ENCODE measurements at regions not wholly inside any gene's neighbourhood (a gene's known extent, or its start where the extent isn't known, plus 50 kb on each side); places are given as distances from the start of the nearest gene placed in this dataset.

DNA sequence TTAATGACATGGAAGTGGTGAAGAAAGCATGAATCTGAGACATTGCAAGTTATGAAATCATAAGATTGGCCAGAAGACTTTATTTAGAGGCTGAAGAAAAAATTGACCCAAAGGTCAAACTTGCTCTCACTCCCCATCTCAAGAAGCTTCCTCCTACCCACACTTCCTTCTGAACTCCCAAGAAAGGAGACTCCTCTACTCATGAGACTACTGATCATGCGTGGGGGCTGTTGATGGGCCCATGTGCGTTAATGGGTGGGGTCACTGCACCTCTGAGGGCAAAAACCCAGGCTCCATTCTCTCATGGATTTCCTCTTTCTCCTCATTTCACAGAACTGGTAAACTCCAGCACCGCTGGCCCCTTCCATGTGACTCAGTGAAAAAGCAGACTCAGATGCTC, 470.6 kb upstream of the ARID1B start:
- no peak overlapping the region for H3K4me3 ChIP-seq
- intact Hi-C loops (cut with DNase I, micrococcal nuclease), result no loop called here
- no peaks in the 10 kb centered on the region for H3K36me3 ChIP-seq (ENCODE audit: low read depth)
- TF ChIP-seq, protein P1, sequence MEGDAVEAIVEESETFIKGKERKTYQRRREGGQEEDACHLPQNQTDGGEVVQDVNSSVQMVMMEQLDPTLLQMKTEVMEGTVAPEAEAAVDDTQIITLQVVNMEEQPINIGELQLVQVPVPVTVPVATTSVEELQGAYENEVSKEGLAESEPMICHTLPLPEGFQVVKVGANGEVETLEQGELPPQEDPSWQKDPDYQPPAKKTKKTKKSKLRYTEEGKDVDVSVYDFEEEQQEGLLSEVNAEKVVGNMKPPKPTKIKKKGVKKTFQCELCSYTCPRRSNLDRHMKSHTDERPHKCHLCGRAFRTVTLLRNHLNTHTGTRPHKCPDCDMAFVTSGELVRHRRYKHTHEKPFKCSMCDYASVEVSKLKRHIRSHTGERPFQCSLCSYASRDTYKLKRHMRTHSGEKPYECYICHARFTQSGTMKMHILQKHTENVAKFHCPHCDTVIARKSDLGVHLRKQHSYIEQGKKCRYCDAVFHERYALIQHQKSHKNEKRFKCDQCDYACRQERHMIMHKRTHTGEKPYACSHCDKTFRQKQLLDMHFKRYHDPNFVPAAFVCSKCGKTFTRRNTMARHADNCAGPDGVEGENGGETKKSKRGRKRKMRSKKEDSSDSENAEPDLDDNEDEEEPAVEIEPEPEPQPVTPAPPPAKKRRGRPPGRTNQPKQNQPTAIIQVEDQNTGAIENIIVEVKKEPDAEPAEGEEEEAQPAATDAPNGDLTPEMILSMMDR (IDR thresholded peaks at IDR 0.05), result no peak
- DNase-seq, result no peak
- no peaks in the 10 kb centered on the region for H3K4me1 ChIP-seq (ENCODE audit: low read depth)
- no peaks in the 10 kb centered on the region for H3K9me3 ChIP-seq
- no peak for ATAC-seq

DNA sequence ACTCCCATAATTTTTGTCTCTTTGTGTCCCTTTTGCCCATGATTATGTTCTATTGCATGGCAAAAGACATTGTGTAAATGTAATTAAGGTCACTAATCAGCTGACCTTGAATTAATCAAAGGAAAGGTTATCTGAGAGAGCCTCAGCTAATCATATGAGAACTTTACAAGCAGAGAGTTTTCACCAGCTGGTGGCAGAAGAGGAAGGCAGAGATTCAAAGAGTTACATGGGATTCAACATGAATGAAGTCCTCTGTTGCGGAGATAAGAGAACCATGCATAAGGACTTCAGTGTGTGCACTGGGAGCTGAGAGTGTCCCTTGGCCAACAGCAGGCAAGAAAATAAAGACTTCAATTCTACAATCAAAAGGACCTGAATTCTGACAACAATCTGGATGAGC, 494.1 kb upstream of the ARID1B start:
- H3K4me3 ChIP-seq, result no peak overlapping the region
- peak in 1 of 3 donors; percentile 35 for DNase-seq
- TF ChIP-seq, protein P1 (IDR thresholded peaks at IDR 0.05), result no peak
- ATAC-seq, result no peak
- no peaks in the 10 kb centered on the region for H3K4me1 ChIP-seq (ENCODE audit: low read depth)
- intact Hi-C loops (cut with DNase I, micrococcal nuclease), result no loop called here
- no peaks in the 10 kb centered on the region for H3K36me3 ChIP-seq (ENCODE audit: low read depth)
- H3K9me3 ChIP-seq, result no peaks in the 10 kb centered on the region

DNA sequence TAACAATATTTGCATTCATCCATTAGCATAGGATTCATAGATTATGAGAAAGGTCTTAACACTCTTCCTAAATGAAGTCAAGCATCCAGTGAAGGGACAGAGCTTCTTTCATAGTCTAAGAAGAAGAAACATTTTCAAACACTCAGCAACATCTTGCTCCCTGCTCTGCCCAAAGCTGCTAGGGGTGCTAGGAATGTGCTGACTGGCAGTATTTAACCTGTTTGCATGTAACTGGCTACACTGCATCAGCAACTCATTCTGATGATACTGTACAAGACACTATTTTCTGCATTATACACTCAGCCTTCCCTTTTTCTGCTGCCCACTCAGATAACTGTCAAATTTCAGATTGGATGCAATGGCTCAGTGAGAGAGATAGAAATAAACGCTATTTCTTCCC, 495.1 kb upstream of the ARID1B start:
- no peak for ATAC-seq
- DNase-seq, result no peak
- TF ChIP-seq, protein P1 (IDR thresholded peaks at IDR 0.05), result no peak
- no peak overlapping the region for H3K4me3 ChIP-seq
- H3K9me3 ChIP-seq, result no peaks in the 10 kb centered on the region
- intact Hi-C loops (cut with DNase I, micrococcal nuclease), result no loop called here
- H3K4me1 ChIP-seq (ENCODE audit: low read depth), result no peaks in the 10 kb centered on the region
- no peaks in the 10 kb centered on the region for H3K36me3 ChIP-seq (ENCODE audit: low read depth)

DNA sequence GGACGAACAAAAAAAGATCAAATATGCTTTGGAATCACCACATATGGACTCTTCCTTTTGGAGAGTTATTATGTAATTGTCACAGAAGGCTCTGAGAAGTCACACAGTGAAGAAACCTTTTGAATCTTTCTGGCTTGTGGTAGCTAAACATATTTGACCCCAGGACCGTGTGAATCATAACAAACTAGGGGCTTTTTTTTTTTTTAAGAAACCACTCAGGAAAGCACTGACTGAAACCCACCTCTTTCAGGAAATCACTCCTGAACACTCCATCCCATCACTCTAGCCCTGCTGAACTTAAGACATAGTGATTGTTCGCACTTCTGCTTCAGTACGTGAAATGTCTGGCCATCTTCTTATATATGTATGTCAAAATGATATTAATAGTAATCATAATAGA, 495.9 kb upstream of the ARID1B start:
- intact Hi-C loops (cut with DNase I, micrococcal nuclease), result no loop called here
- DNase-seq, result no peak
- no peak for ATAC-seq
- TF ChIP-seq, protein P1 (IDR thresholded peaks at IDR 0.05), result no peak
- Histone ChIP-seq H3K9me3 (no peaks in the 10 kb centered on the region), H3K4me3 (no peak overlapping the region), H3K4me1 (ENCODE audit: low read depth) (no peaks in the 10 kb centered on the region), H3K36me3 (ENCODE audit: low read depth) (no peaks in the 10 kb centered on the region)

DNA sequence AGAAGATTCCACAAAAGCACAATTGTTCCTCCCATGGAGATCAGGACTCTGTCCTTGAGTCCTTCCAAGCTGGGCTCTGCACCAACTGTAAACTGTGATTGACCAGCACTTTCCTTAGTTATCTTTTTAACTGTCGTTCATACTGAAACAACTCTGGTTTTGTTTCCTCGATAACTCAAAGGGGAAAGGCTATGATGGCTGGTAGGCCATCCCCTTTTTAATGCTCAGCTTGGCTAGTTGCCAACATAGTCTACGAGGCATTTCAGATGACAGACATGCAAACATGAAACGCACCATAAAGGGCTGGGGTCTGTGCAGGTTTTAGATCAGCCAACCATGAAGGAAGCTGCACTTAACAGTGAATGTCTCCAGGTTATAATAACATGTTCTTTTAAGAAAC, 497.1 kb upstream of the ARID1B start:
- no peak for ATAC-seq
- DNase-seq, result no peak
- no peak overlapping the region for H3K4me3 ChIP-seq
- H3K36me3 ChIP-seq (ENCODE audit: low read depth), result no peaks in the 10 kb centered on the region
- TF ChIP-seq, protein P1 (IDR thresholded peaks at IDR 0.05), result no peak
- intact Hi-C loops (cut with DNase I, micrococcal nuclease), result no loop called here
- H3K9me3 ChIP-seq, result no peaks in the 10 kb centered on the region
- H3K4me1 ChIP-seq (ENCODE audit: low read depth), result no peaks in the 10 kb centered on the region

DNA sequence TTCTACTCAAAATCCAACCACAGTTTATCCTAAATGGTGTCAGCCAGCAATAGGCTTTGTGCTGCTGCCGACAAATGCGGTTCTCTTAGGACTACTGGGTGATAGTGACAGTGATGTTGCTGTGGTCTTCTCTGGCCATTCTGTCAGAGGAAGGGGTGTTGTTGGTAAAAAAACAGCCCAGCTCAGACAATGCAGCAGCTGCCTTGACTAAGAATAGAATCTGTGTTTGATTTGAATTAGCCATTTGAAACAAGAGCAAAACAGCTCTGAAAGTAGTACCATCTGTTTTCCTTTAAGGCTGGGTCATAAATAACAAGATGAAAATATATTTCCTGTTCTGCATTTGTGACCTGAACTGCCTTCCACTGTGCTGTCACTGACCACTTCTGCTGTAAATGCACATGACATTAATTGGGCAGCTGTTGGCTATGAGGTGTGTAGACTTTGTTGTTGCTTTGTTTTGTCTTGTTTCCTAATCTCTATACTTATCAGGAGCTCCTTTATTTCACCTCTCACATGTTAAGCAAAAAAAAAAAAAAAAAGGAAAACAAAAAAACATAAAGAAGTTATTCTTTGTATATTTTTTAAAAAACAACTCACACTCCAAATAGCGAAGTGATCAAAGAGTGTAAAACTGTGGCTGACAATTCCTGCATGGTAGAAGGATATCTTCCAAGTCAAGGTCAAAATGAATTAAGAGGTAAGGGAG, 497.8 kb upstream of the ARID1B start:
- DNase-seq (no peak), ATAC-seq (peak; percentile 47)
- no peaks in the 10 kb centered on the region for H3K36me3 ChIP-seq (ENCODE audit: low read depth)
- H3K4me1 ChIP-seq (ENCODE audit: low read depth), result no peaks in the 10 kb centered on the region
- intact Hi-C loops (cut with DNase I, micrococcal nuclease), result no loop called here
- no peak overlapping the region for H3K4me3 ChIP-seq
- TF ChIP-seq, protein P1 (IDR thresholded peaks at IDR 0.05), result no peak
- no peaks in the 10 kb centered on the region for H3K9me3 ChIP-seq

Data from mucosa of descending colon (tissue), 3 donors.